GM23248 (cell line): ENCODE measurements at regions not wholly inside any gene's neighbourhood (a gene's known extent, or its start where the extent isn't known, plus 50 kb on each side); places are given as distances from the start of the nearest gene placed in this dataset.

ENCODE experiments used
- DNase-seq: peaks from one replicate; pipeline ENCODE4 v3.0.0-alpha.2; 2015
- H2AFZ ChIP-seq: fragments of 200-600 bp; sonication (generic); 2 replicates; pipeline ENCODE4 v1.6.1; 2016; ENCODE audit warnings: antibody characterized with exemption
- H3F3A ChIP-seq: fragments of 200-600 bp; sonication (generic); 2 replicates; pipeline ENCODE4 v1.6.1; 2016; ENCODE audit warnings: mild to moderate bottlenecking, antibody characterized with exemption, mixed run types; ENCODE audit not compliant: insufficient read depth
- H3K27ac ChIP-seq: fragments of 200-600 bp; sonication (generic); 2 replicates; pipeline ENCODE4 v1.5.1; 2016; ENCODE audit warnings: mild to moderate bottlenecking
- H3K27me3 ChIP-seq: fragments of 200-600 bp; sonication (generic); replicated peaks from 2 replicates; pipeline ENCODE4 v1.6.1; 2016; ENCODE audit warnings: mild to moderate bottlenecking; ENCODE audit not compliant: insufficient read depth
- H3K36me3 ChIP-seq: fragments of 200-600 bp; sonication (generic); 2 replicates; pipeline ENCODE4 v1.6.1; 2016; ENCODE audit warnings: low read depth, mild to moderate bottlenecking
- H3K4me1 ChIP-seq: fragments of 200-600 bp; sonication (generic); 2 replicates; pipeline ENCODE4 v1.6.1; 2016; ENCODE audit warnings: mild to moderate bottlenecking; ENCODE audit not compliant: insufficient read depth
- H3K4me2 ChIP-seq: fragments of 200-600 bp; sonication (generic); one replicate; pipeline ENCODE4 v1.6.1; 2016; ENCODE audit warnings: mild to moderate bottlenecking; ENCODE audit not compliant: unreplicated experiment
- H3K4me3 ChIP-seq: fragments of 200-600 bp; sonication (generic); 2 replicates; pipeline ENCODE4 v1.5.1; 2016; ENCODE audit warnings: mild to moderate bottlenecking
- H3K79me2 ChIP-seq: fragments of 200-600 bp; sonication (generic); 2 replicates; pipeline ENCODE4 v1.6.1; 2016; ENCODE audit warnings: mild to moderate bottlenecking; ENCODE audit not compliant: insufficient read depth
- H3K9ac ChIP-seq: fragments of 200-600 bp; sonication (generic); 2 replicates; pipeline ENCODE4 v1.6.1; 2016; ENCODE audit warnings: mild to moderate bottlenecking
- H3K9me2 ChIP-seq: fragments of 200-600 bp; sonication (generic); 2 replicates; pipeline ENCODE4 v1.6.1; 2016; ENCODE audit warnings: mixed run types, mild to moderate bottlenecking, moderate library complexity; ENCODE audit not compliant: insufficient read depth
- H3K9me3 ChIP-seq: fragments of 200-600 bp; sonication (generic); one replicate; pipeline ENCODE4 v1.6.1; 2017; ENCODE audit warnings: low read depth
- H4K20me1 ChIP-seq: fragments of 200-600 bp; sonication (generic); 2 replicates; pipeline ENCODE4 v1.6.0; 2016; ENCODE audit not compliant: insufficient read depth
- EZH2 ChIP-seq: fragments of 200-600 bp; sonication (generic); IDR thresholded peaks from 2 replicates; pipeline ENCODE4 v1.6.1; 2018; ENCODE audit warnings: antibody characterized with exemption, mild to moderate bottlenecking; ENCODE audit not compliant: insufficient read depth, poor library complexity, severe bottlenecking
- EZH2phosphoT487 ChIP-seq: fragments of 200-600 bp; sonication (generic); IDR thresholded peaks from 2 replicates; pipeline ENCODE4 v1.6.1; 2018; ENCODE audit warnings: antibody characterized with exemption, moderate library complexity, mild to moderate bottlenecking, low read depth; ENCODE audit not compliant: insufficient read depth
- WGBS, 2 experiments: methylation state at CpG; one replicate each; pipeline ENCODE4 v1.1.6; 2015 to 2017; ENCODE audit warnings: low lambda C conversion rate in 2 of 2, low coverage in 1 of 2; ENCODE audit errors: missing lambda C conversion rate in 2 of 2; 5-methylcytosine and 5-hydroxymethylcytosine counted together
- in situ Hi-C: fragments of 300-500 bp; cut with MboI; formaldehyde crosslinking; loops from 2 replicates; pipeline ENCODE4 v1.15.0; 2020

- no peak overlapping the region for H2AFZ ChIP-seq
- no peak overlapping the region for H3K4me2 ChIP-seq
- H4K20me1 ChIP-seq, result no peaks in the 10 kb centered on the region
- H3K27ac ChIP-seq, result no peak overlapping the region
- H3K36me3 ChIP-seq, result no peaks in the 10 kb centered on the region
- no peaks in the 10 kb centered on the region for H3F3A ChIP-seq
- no peaks in the 10 kb centered on the region for H3K9me3 ChIP-seq
- WGBS, 2 experiments, result 44 to 51% methylated on average over 10 of the region's 10 CpGs
- in situ Hi-C loops, result no loop called here
- H3K4me1 ChIP-seq, result no peaks in the 10 kb centered on the region
- no peak for DNase-seq
- no peaks in the 10 kb centered on the region for H3K9me2 ChIP-seq
- no peak overlapping the region for H3K4me3 ChIP-seq
- TF ChIP-seq EZH2 (no peak), EZH2phosphoT487 (no peak)
- H3K9ac ChIP-seq, result no peak overlapping the region
- no peaks in the 10 kb centered on the region for H3K79me2 ChIP-seq
- H3K27me3 ChIP-seq, result no peaks in the 10 kb centered on the region; the same call in 1 of the 2 replicates
These were observed 184.6 kb upstream of the HDAC4 start for GRCh38 chr2:239585422-239585821.

- Histone ChIP-seq H3K9ac (no peak overlapping the region), H3K79me2 (no peaks in the 10 kb centered on the region), H3K9me2 (no peaks in the 10 kb centered on the region), H3F3A (no peaks in the 10 kb centered on the region), H3K4me2 (no peak overlapping the region), H3K36me3 (no peaks in the 10 kb centered on the region), H3K4me3 (no peak overlapping the region), H2AFZ (no peak overlapping the region), H3K27me3 (no peaks in the 10 kb centered on the region; the same call in 1 of the 2 replicates), H3K4me1 (no peaks in the 10 kb centered on the region), H3K9me3 (no peaks in the 10 kb centered on the region), H3K27ac (no peak overlapping the region), H4K20me1 (no peaks in the 10 kb centered on the region)
- no peak for TF ChIP-seq EZH2phosphoT487
- no peak for TF ChIP-seq EZH2
- whole genome bisulfite sequencing, 2 experiments, result 13 to 20% methylated on average over 3 of the region's 3 CpGs
- in situ Hi-C loops, result no loop called here
- no peak for DNase-seq
These were observed 184.2 kb upstream of the HDAC4 start for GRCh38 chr2:239584986-239585385.

GRCh38 chr2:239583879-239584859 lies 183.3 kb upstream of the HDAC4 start:
- no peak overlapping the region for H2AFZ ChIP-seq
- H3K9me3 ChIP-seq, result no peaks in the 10 kb centered on the region

GRCh38 chr2:239583171-239583878 lies 182.5 kb upstream of the HDAC4 start:
- H3K9me3 ChIP-seq, result no peaks in the 10 kb centered on the region
- in situ Hi-C loops, result no loop called here
- 67 to 70% methylated on average over 21 of the region's 21 CpGs for WGBS, 2 experiments

More at GRCh38 chr2:239583879-239584859, 183.3 kb upstream of the HDAC4 start:
- WGBS, 2 experiments, result 58 to 61% methylated on average over 30 to 31 of the region's 31 CpGs
- Histone ChIP-seq H3K27me3 (no peaks in the 10 kb centered on the region; the same call in 1 of the 2 replicates), H3K9ac (no peak overlapping the region), H3K4me2 (no peak overlapping the region), H3K36me3 (no peaks in the 10 kb centered on the region), H3K4me3 (no peak overlapping the region), H3K9me2 (no peaks in the 10 kb centered on the region), H3K4me1 (no peaks in the 10 kb centered on the region), H4K20me1 (no peaks in the 10 kb centered on the region), H3F3A (no peaks in the 10 kb centered on the region), H3K27ac (no peak overlapping the region), H3K79me2 (no peaks in the 10 kb centered on the region)
- TF ChIP-seq EZH2phosphoT487, result no peak
- TF ChIP-seq EZH2, result no peak
- DNase-seq, result no peak
- in situ Hi-C loops, result no loop called here

More at GRCh38 chr2:239583171-239583878, 182.5 kb upstream of the HDAC4 start:
- DNase-seq, result no peak
- Histone ChIP-seq H3K4me3 (no peak overlapping the region), H3K36me3 (no peaks in the 10 kb centered on the region), H3K27ac (no peak overlapping the region), H3K4me2 (no peak overlapping the region), H3K4me1 (no peaks in the 10 kb centered on the region), H3K9ac (no peak overlapping the region), H2AFZ (no peak overlapping the region), H3K9me2 (no peaks in the 10 kb centered on the region), H3F3A (no peaks in the 10 kb centered on the region), H3K27me3 (no peaks in the 10 kb centered on the region; the same call in 1 of the 2 replicates), H4K20me1 (no peaks in the 10 kb centered on the region), H3K79me2 (no peaks in the 10 kb centered on the region)
- TF ChIP-seq EZH2phosphoT487 (no peak), EZH2 (no peak)
